Nephron (organoid): ENCODE measurements at regions not wholly inside any gene's neighbourhood (a gene's known extent, or its start where the extent isn't known, plus 50 kb on each side); places are given as distances from the start of the nearest gene placed in this dataset.

Source experiments
- H3K27ac Mint-ChIP-seq, 3 experiments: 2 replicates each; pipeline ENCODE4 v1.8.0; 2020; ENCODE audit warnings: mixed read lengths in 3 of 3, mild to moderate bottlenecking in 2 of 3, moderate library complexity in 1 of 3
- H3K27me3 Mint-ChIP-seq: 2 replicates; pipeline ENCODE4 v1.8.0; 2021; ENCODE audit warnings: low read depth, mild to moderate bottlenecking, moderate library complexity, mixed read lengths
- H3K36me3 Mint-ChIP-seq: 2 replicates; pipeline ENCODE4 v1.8.0; 2020; ENCODE audit warnings: low read depth, mixed read lengths
- H3K4me1 Mint-ChIP-seq: 2 replicates; pipeline ENCODE4 v1.8.0; 2020; ENCODE audit warnings: mixed read lengths
- H3K4me3 Mint-ChIP-seq, 3 experiments: 2 replicates each; pipeline ENCODE4 v1.8.0; 2020; ENCODE audit warnings: mild to moderate bottlenecking in 3 of 3, mixed read lengths in 3 of 3, moderate library complexity in 2 of 3
- H3K9me3 Mint-ChIP-seq: 2 replicates; pipeline ENCODE4 v1.8.0; 2020; ENCODE audit warnings: mixed read lengths
- CTCF ChIP-seq, 3 experiments: fragments of 200-600 bp; sonication (generic); IDR thresholded peaks; one replicate each; pipeline ENCODE4 v1.5.0; 2021; ENCODE audit warnings: antibody characterized with exemption in 3 of 3; ENCODE audit not compliant: unreplicated experiment in 3 of 3

- H3K27ac Mint-ChIP-seq = no peak overlapping the region
- H3K27me3 Mint-ChIP-seq = no peaks in the 10 kb centered on the region
- no peaks in the 10 kb centered on the region for H3K36me3 Mint-ChIP-seq
- H3K9me3 Mint-ChIP-seq = no peaks in the 10 kb centered on the region
- peaks cover 10% of the 10 kb centered on the region for H3K4me1 Mint-ChIP-seq
- TF ChIP-seq CTCF (IDR thresholded peaks at IDR 0.05; ENCODE audit: unreplicated experiment in 3 of 3) = no peak
- no peak overlapping the region for H3K4me3 Mint-ChIP-seq
Measured at GRCh38 chr10:111290649-111291048, 213.8 kb downstream of the ADRA2A start.

- Mint-ChIP-seq H3K27ac (peak overlapping the region in 1 of 3 experiments; percentile 84), H3K9me3 (no peaks in the 10 kb centered on the region), H3K27me3 (no peaks in the 10 kb centered on the region), H3K36me3 (no peaks in the 10 kb centered on the region), H3K4me1 (peaks cover 20% of the 10 kb centered on the region), H3K4me3 (no peak overlapping the region)
- no peak for TF ChIP-seq CTCF (IDR thresholded peaks at IDR 0.05; ENCODE audit: unreplicated experiment in 3 of 3)
Measured at GRCh38 chr10:111295788-111296187, 219.0 kb downstream of the ADRA2A start.

GRCh38 chr10:111297351-111297848 lies 220.6 kb downstream of the ADRA2A start:
- Mint-ChIP-seq H3K4me1 (peaks cover 20% of the 10 kb centered on the region), H3K36me3 (no peaks in the 10 kb centered on the region), H3K4me3 (no peak overlapping the region), H3K27me3 (no peaks in the 10 kb centered on the region), H3K27ac (peak overlapping the region in 2 of 3 experiments; percentile 25 to 62), H3K9me3 (no peaks in the 10 kb centered on the region)
- no peak for TF ChIP-seq CTCF (IDR thresholded peaks at IDR 0.05; ENCODE audit: unreplicated experiment in 3 of 3)

- no peak overlapping the region for H3K4me3 Mint-ChIP-seq
- H3K27ac Mint-ChIP-seq = peak overlapping the region in 1 of 3 experiments; percentile 25
- TF ChIP-seq CTCF (IDR thresholded peaks at IDR 0.05; ENCODE audit: unreplicated experiment in 3 of 3) = no peak
- H3K9me3 Mint-ChIP-seq = no peaks in the 10 kb centered on the region
- H3K36me3 Mint-ChIP-seq = no peaks in the 10 kb centered on the region
- no peaks in the 10 kb centered on the region for H3K27me3 Mint-ChIP-seq
- peaks cover 20% of the 10 kb centered on the region for H3K4me1 Mint-ChIP-seq
Measured at GRCh38 chr10:111298031-111298430, 221.2 kb downstream of the ADRA2A start.

GRCh38 chr10:111299037-111299436 lies 222.2 kb downstream of the ADRA2A start:
- no peak for TF ChIP-seq CTCF (IDR thresholded peaks at IDR 0.05; ENCODE audit: unreplicated experiment in 3 of 3)
- H3K4me3 Mint-ChIP-seq = no peak overlapping the region
- no peaks in the 10 kb centered on the region for H3K36me3 Mint-ChIP-seq
- H3K9me3 Mint-ChIP-seq = no peaks in the 10 kb centered on the region
- peaks cover 20% of the 10 kb centered on the region for H3K4me1 Mint-ChIP-seq
- no peaks in the 10 kb centered on the region for H3K27me3 Mint-ChIP-seq
- no peak overlapping the region for H3K27ac Mint-ChIP-seq

- no peak overlapping the region for H3K27ac Mint-ChIP-seq
- TF ChIP-seq CTCF (IDR thresholded peaks at IDR 0.05; ENCODE audit: unreplicated experiment in 3 of 3) = no peak
- H3K4me1 Mint-ChIP-seq = no peaks in the 10 kb centered on the region
- no peaks in the 10 kb centered on the region for H3K36me3 Mint-ChIP-seq
- H3K27me3 Mint-ChIP-seq = no peaks in the 10 kb centered on the region
- H3K4me3 Mint-ChIP-seq = no peak overlapping the region
- no peaks in the 10 kb centered on the region for H3K9me3 Mint-ChIP-seq
Measured at GRCh38 chr10:111303887-111304286, 227.1 kb downstream of the ADRA2A start.
